ENCODE measurements at regions not wholly inside any gene's neighbourhood (a gene's known extent, or its start where the extent isn't known, plus 50 kb on each side); places are given as distances from the start of the nearest gene placed in this dataset.

- Histone ChIP-seq H3K79me2 (ENCODE audit: insufficient read depth, low read length) (no peaks in the 10 kb centered on the region), H3K9me2 (replicated peaks; ENCODE audit: insufficient read depth, low read length) (no peaks in the 10 kb centered on the region), H3K9me3 (ENCODE audit: insufficient read depth, low read length) (no peaks in the 10 kb centered on the region), H3K36me3 (ENCODE audit: low read length) (no peaks in the 10 kb centered on the region), H3K4me2 (ENCODE audit: low read depth, low read length, poor library complexity, severe bottlenecking) (no peak overlapping the region), H2AFZ (ENCODE audit: low read depth, low read length, severe bottlenecking) (no peak overlapping the region), H3K9ac (ENCODE audit: low read length) (no peak overlapping the region), H4K20me1 (ENCODE audit: low read depth, low read length) (no peaks in the 10 kb centered on the region), H3F3A (ENCODE audit: insufficient read depth) (no peaks in the 10 kb centered on the region), H3K27ac (ENCODE audit: low read depth, low read length) (no peak overlapping the region), H3K27me3 (ENCODE audit: low read length) (no peaks in the 10 kb centered on the region), H3K4me3 (ENCODE audit: insufficient read depth, low read length, poor library complexity, severe bottlenecking) (no peak overlapping the region)
- TF ChIP-seq CTCF (IDR thresholded peaks at IDR 0.05; ENCODE audit: insufficient read depth, low read length, poor library complexity, severe bottlenecking) (no peak), EZH2phosphoT487 (conservative IDR thresholded peaks at IDR 0.05; ENCODE audit: low read length) (no peak)
These were observed 330.9 kb upstream of the SHH start for GRCh38 chr7:156143158-156143557.

GRCh38 chr7:156141941-156142340, 329.7 kb upstream of the SHH start:
- H3K4me2 ChIP-seq (ENCODE audit: low read depth, low read length, poor library complexity, severe bottlenecking), result no peak overlapping the region
- TF ChIP-seq EZH2phosphoT487 (conservative IDR thresholded peaks at IDR 0.05; ENCODE audit: low read length) (no peak), CTCF (IDR thresholded peaks at IDR 0.05; ENCODE audit: insufficient read depth, low read length, poor library complexity, severe bottlenecking) (no peak)
- no peaks in the 10 kb centered on the region for H3K9me2 ChIP-seq (replicated peaks; ENCODE audit: insufficient read depth, low read length)
- no peaks in the 10 kb centered on the region for H3K9me3 ChIP-seq (ENCODE audit: insufficient read depth, low read length)
- H3K4me3 ChIP-seq (ENCODE audit: insufficient read depth, low read length, poor library complexity, severe bottlenecking), result no peak overlapping the region
- H3K27ac ChIP-seq (ENCODE audit: low read depth, low read length), result no peak overlapping the region
- H3K79me2 ChIP-seq (ENCODE audit: insufficient read depth, low read length), result no peaks in the 10 kb centered on the region
- H3K27me3 ChIP-seq (ENCODE audit: low read length), result no peaks in the 10 kb centered on the region
- no peak overlapping the region for H2AFZ ChIP-seq (ENCODE audit: low read depth, low read length, severe bottlenecking)
- no peaks in the 10 kb centered on the region for H3K36me3 ChIP-seq (ENCODE audit: low read length)
- H4K20me1 ChIP-seq (ENCODE audit: low read depth, low read length), result no peaks in the 10 kb centered on the region
- no peak overlapping the region for H3K9ac ChIP-seq (ENCODE audit: low read length)
- no peaks in the 10 kb centered on the region for H3F3A ChIP-seq (ENCODE audit: insufficient read depth)

- H3K4me2 ChIP-seq (ENCODE audit: low read depth, low read length, poor library complexity, severe bottlenecking), result no peak overlapping the region
- H3K27ac ChIP-seq (ENCODE audit: low read depth, low read length), result no peak overlapping the region
- H4K20me1 ChIP-seq (ENCODE audit: low read depth, low read length), result no peaks in the 10 kb centered on the region
- no peaks in the 10 kb centered on the region for H3K27me3 ChIP-seq (ENCODE audit: low read length)
- no peaks in the 10 kb centered on the region for H3K9me3 ChIP-seq (ENCODE audit: insufficient read depth, low read length)
- no peak overlapping the region for H3K9ac ChIP-seq (ENCODE audit: low read length)
- no peaks in the 10 kb centered on the region for H3K36me3 ChIP-seq (ENCODE audit: low read length)
- TF ChIP-seq CTCF (IDR thresholded peaks at IDR 0.05; ENCODE audit: insufficient read depth, low read length, poor library complexity, severe bottlenecking) (no peak), EZH2phosphoT487 (conservative IDR thresholded peaks at IDR 0.05; ENCODE audit: low read length) (no peak)
- no peaks in the 10 kb centered on the region for H3K9me2 ChIP-seq (replicated peaks; ENCODE audit: insufficient read depth, low read length)
- H3K79me2 ChIP-seq (ENCODE audit: insufficient read depth, low read length), result no peaks in the 10 kb centered on the region
- no peak overlapping the region for H2AFZ ChIP-seq (ENCODE audit: low read depth, low read length, severe bottlenecking)
- no peak overlapping the region for H3K4me3 ChIP-seq (ENCODE audit: insufficient read depth, low read length, poor library complexity, severe bottlenecking)
- no peaks in the 10 kb centered on the region for H3F3A ChIP-seq (ENCODE audit: insufficient read depth)
These were observed 328.6 kb upstream of the SHH start for GRCh38 chr7:156140896-156141295.

GRCh38 chr7:156140447-156140846, 328.2 kb upstream of the SHH start:
- no peaks in the 10 kb centered on the region for H3K9me3 ChIP-seq (ENCODE audit: insufficient read depth, low read length)
- H3K9ac ChIP-seq (ENCODE audit: low read length), result no peak overlapping the region
- no peak overlapping the region for H3K4me2 ChIP-seq (ENCODE audit: low read depth, low read length, poor library complexity, severe bottlenecking)
- H3K4me3 ChIP-seq (ENCODE audit: insufficient read depth, low read length, poor library complexity, severe bottlenecking), result no peak overlapping the region
- TF ChIP-seq CTCF (IDR thresholded peaks at IDR 0.05; ENCODE audit: insufficient read depth, low read length, poor library complexity, severe bottlenecking), result no peak
- no peak overlapping the region for H2AFZ ChIP-seq (ENCODE audit: low read depth, low read length, severe bottlenecking)
- no peak overlapping the region for H3K27ac ChIP-seq (ENCODE audit: low read depth, low read length)
- no peaks in the 10 kb centered on the region for H3K36me3 ChIP-seq (ENCODE audit: low read length)
- H3F3A ChIP-seq (ENCODE audit: insufficient read depth), result no peaks in the 10 kb centered on the region
- no peaks in the 10 kb centered on the region for H3K9me2 ChIP-seq (replicated peaks; ENCODE audit: insufficient read depth, low read length)
- H3K27me3 ChIP-seq (ENCODE audit: low read length), result no peaks in the 10 kb centered on the region
- no peaks in the 10 kb centered on the region for H4K20me1 ChIP-seq (ENCODE audit: low read depth, low read length)
- H3K79me2 ChIP-seq (ENCODE audit: insufficient read depth, low read length), result no peaks in the 10 kb centered on the region
